Cardiac fibroblast (primary cell): ENCODE measurements at regions not wholly inside any gene's neighbourhood (a gene's known extent, or its start where the extent isn't known, plus 50 kb on each side); places are given as distances from the start of the nearest gene placed in this dataset.

Experiments used
- DNase-seq, 2 donors: peaks; one replicate each; pipeline versions ENCODE4 v3.0.0 to v3.0.0-alpha.2; 2010; ENCODE audit warnings: low read depth in 2 of 2
- H3K4me3 ChIP-seq, 2 donors: replicated peaks in 1 of 2; 1 replicate in 1 of 2; 2 replicates in 1 of 2; pipeline ENCODE4 v1.5.1; 2011; ENCODE audit warnings: low read depth in 2 of 2, low read length in 2 of 2, mild to moderate bottlenecking in 2 of 2, moderate library complexity in 1 of 2
- CTCF ChIP-seq: IDR thresholded peaks from one replicate; pipeline ENCODE4 v1.5.1; 2011; ENCODE audit warnings: low read depth, mild to moderate bottlenecking, low read length, inconsistent platforms

GRCh38 chr2:234587341-234588053 is 90.6 kb upstream of the ARL4C start:
- no peak for TF ChIP-seq CTCF
- no peak overlapping the region for H3K4me3 ChIP-seq
- no peak for DNase-seq

- no peak for DNase-seq
- TF ChIP-seq CTCF, result no peak
- H3K4me3 ChIP-seq, result no peak overlapping the region
Observed at GRCh38 chr2:234583331-234583730, 86.5 kb upstream of the ARL4C start.

GRCh38 chr2:234580686-234581085 is 83.8 kb upstream of the ARL4C start:
- no peak for DNase-seq
- TF ChIP-seq CTCF, result no peak
- H3K4me3 ChIP-seq, result no peak overlapping the region

- no peak overlapping the region for H3K4me3 ChIP-seq
- DNase-seq, result no peak
- no peak for TF ChIP-seq CTCF
Observed at GRCh38 chr2:234579231-234579962, 82.5 kb upstream of the ARL4C start.

GRCh38 chr2:234578389-234578788 is 81.5 kb upstream of the ARL4C start:
- DNase-seq, result no peak
- no peak overlapping the region for H3K4me3 ChIP-seq
- TF ChIP-seq CTCF, result no peak

- H3K4me3 ChIP-seq, result no peak overlapping the region
- TF ChIP-seq CTCF, result no peak
- no peak for DNase-seq
Observed at GRCh38 chr2:234577191-234577590, 80.3 kb upstream of the ARL4C start.
